Activated naive CD4-positive, alpha-beta T cell treated with anti-CD3 and anti-CD28 coated beads, Interleukin-2, amount 50 U/mL, for 16 hours (primary cell): ENCODE measurements at regions not wholly inside any gene's neighbourhood (a gene's known extent, or its start where the extent isn't known, plus 50 kb on each side); places are given as distances from the start of the nearest gene placed in this dataset.
"Not testable (repeated sequence)": the region's sequence is repeated elsewhere in the genome, so short reads cannot be mapped to it uniquely, and the experiment has no call there.

Experiments used
- DNase-seq: peaks from one replicate; pipeline ENCODE4 v3.0.0-alpha.2; 2020

- no peak for DNase-seq
Observed at GRCh38 chr6:113697632-113698410, 159.3 kb upstream of the MARCKS start.

- no peak for DNase-seq
Observed at GRCh38 chr6:113699239-113699638, 157.9 kb upstream of the MARCKS start.

- DNase-seq = no peak
Observed at GRCh38 chr6:113701552-113702254, 155.4 kb upstream of the MARCKS start.

GRCh38 chr6:113707194-113707593 is 150.0 kb upstream of the MARCKS start:
- DNase-seq = no peak

GRCh38 chr6:113709936-113710509 is 147.1 kb upstream of the MARCKS start:
- no peak for DNase-seq

GRCh38 chr6:113713665-113714064 is 143.5 kb upstream of the MARCKS start:
- DNase-seq = no peak

- DNase-seq = no peak
Observed at GRCh38 chr6:113718588-113718987, 138.6 kb upstream of the MARCKS start.

- DNase-seq = no peak
Observed at GRCh38 chr6:113719064-113719463, 138.1 kb upstream of the MARCKS start.

GRCh38 chr6:113719545-113719944 is 137.6 kb upstream of the MARCKS start:
- DNase-seq = no peak

- DNase-seq = no peak
Observed at GRCh38 chr6:113723182-113723581, 134.0 kb upstream of the MARCKS start.

- not testable (repeated sequence) for DNase-seq
Observed at GRCh38 chr6:113724927-113725326, 132.2 kb upstream of the MARCKS start.

GRCh38 chr6:113731541-113731940 is 125.6 kb upstream of the MARCKS start:
- no peak for DNase-seq

GRCh38 chr6:113732384-113732966 is 124.7 kb upstream of the MARCKS start:
- DNase-seq = no peak

GRCh38 chr6:113733381-113733780 is 123.8 kb upstream of the MARCKS start:
- DNase-seq = no peak

- no peak for DNase-seq
Observed at GRCh38 chr6:113734982-113735381, 122.2 kb upstream of the MARCKS start.

GRCh38 chr6:113735491-113735890 is 121.7 kb upstream of the MARCKS start:
- DNase-seq = no peak

- no peak for DNase-seq
Observed at GRCh38 chr6:113736978-113737377, 120.2 kb upstream of the MARCKS start.

- DNase-seq = no peak
Observed at GRCh38 chr6:113739041-113739655, 118.0 kb upstream of the MARCKS start.

- no peak for DNase-seq
Observed at GRCh38 chr6:113741651-113742050, 115.5 kb upstream of the MARCKS start.

- no peak for DNase-seq
Observed at GRCh38 chr6:113742342-113742741, 114.8 kb upstream of the MARCKS start.

GRCh38 chr6:113744861-113745260 is 112.3 kb upstream of the MARCKS start:
- DNase-seq = no peak

GRCh38 chr6:113750151-113750855 is 106.8 kb upstream of the MARCKS start:
- no peak for DNase-seq

- DNase-seq = no peak
Observed at GRCh38 chr6:113754291-113754690, 102.9 kb upstream of the MARCKS start.
